Activated B cell treated with CpG ODN at 0.5 μM for 24 hours (primary cell): ENCODE measurements at regions not wholly inside any gene's neighbourhood (a gene's known extent, or its start where the extent isn't known, plus 50 kb on each side); places are given as distances from the start of the nearest gene placed in this dataset.

ENCODE experiments used
- ATAC-seq: fragments of 200-7000 bp; cut with Tn5 transposase; one replicate; pipeline ENCODE4 v1.10.0; 2021; ENCODE audit warnings: low read depth, mild to moderate bottlenecking, moderate library complexity
- CTCF ChIA-PET: fragments of 350-600 bp; sonication (Branson Sonifier 250); formaldehyde crosslinking; loops from one replicate; lab custom pipeline; 2021; ENCODE audit warnings: antibody characterized with exemption; lab: Charles Lee
- POLR2A ChIA-PET: fragments of 350-600 bp; sonication (Branson Sonifier 250); formaldehyde crosslinking; loops from one replicate; lab custom pipeline; 2021; ENCODE audit warnings: antibody characterized with exemption; lab: Charles Lee
- DNase-seq: peaks from one replicate; pipeline ENCODE4 v3.0.0; 2022
- H3K27ac Mint-ChIP-seq: one replicate; pipeline ENCODE4 v1.8.0; 2020; ENCODE audit warnings: mixed read lengths
- H3K27me3 Mint-ChIP-seq: one replicate; pipeline ENCODE4 v1.8.0; 2021; ENCODE audit warnings: mixed read lengths
- H3K36me3 Mint-ChIP-seq: one replicate; pipeline ENCODE4 v1.8.0; 2021; ENCODE audit warnings: low read depth, mixed read lengths
- H3K4me1 Mint-ChIP-seq: one replicate; pipeline ENCODE4 v1.8.0; 2021; ENCODE audit warnings: mixed read lengths
- H3K4me3 Mint-ChIP-seq: one replicate; pipeline ENCODE4 v1.8.0; 2020; ENCODE audit warnings: mild to moderate bottlenecking, mixed read lengths
- H3K9me3 Mint-ChIP-seq: one replicate; pipeline ENCODE4 v1.8.0; 2020; ENCODE audit warnings: mixed read lengths
- intact Hi-C: fragments of 100-400 bp; cut with micrococcal nuclease; formaldehyde crosslinking; loops from one replicate; pipeline ENCODE4 v1.15.1; 2024
- TF ChIP-seq, protein P1 (sequence below): fragments of 200-600 bp; IDR thresholded peaks from one replicate; pipeline ENCODE4 v1.8.0; 2022; ENCODE audit warnings: antibody characterized with exemption, mild to moderate bottlenecking

GRCh38 chr20:52921340-52921739 is 50.8 kb upstream of the TSHZ2 start:
- no peaks in the 10 kb centered on the region for H3K27me3 Mint-ChIP-seq
- intact Hi-C loops: no loop called here
- ChIA-PET POLR2A (no interaction called here), CTCF (no interaction called here)
- no peaks in the 10 kb centered on the region for H3K36me3 Mint-ChIP-seq
- H3K9me3 Mint-ChIP-seq: no peaks in the 10 kb centered on the region
- ATAC-seq (no peak), DNase-seq (no peak)
- no peaks in the 10 kb centered on the region for H3K4me1 Mint-ChIP-seq
- no peak overlapping the region for H3K27ac Mint-ChIP-seq
- TF ChIP-seq, protein P1, sequence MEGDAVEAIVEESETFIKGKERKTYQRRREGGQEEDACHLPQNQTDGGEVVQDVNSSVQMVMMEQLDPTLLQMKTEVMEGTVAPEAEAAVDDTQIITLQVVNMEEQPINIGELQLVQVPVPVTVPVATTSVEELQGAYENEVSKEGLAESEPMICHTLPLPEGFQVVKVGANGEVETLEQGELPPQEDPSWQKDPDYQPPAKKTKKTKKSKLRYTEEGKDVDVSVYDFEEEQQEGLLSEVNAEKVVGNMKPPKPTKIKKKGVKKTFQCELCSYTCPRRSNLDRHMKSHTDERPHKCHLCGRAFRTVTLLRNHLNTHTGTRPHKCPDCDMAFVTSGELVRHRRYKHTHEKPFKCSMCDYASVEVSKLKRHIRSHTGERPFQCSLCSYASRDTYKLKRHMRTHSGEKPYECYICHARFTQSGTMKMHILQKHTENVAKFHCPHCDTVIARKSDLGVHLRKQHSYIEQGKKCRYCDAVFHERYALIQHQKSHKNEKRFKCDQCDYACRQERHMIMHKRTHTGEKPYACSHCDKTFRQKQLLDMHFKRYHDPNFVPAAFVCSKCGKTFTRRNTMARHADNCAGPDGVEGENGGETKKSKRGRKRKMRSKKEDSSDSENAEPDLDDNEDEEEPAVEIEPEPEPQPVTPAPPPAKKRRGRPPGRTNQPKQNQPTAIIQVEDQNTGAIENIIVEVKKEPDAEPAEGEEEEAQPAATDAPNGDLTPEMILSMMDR: no peak
- H3K4me3 Mint-ChIP-seq: no peak overlapping the region

GRCh38 chr20:52918311-52918710 is 53.8 kb upstream of the TSHZ2 start:
- Mint-ChIP-seq H3K36me3 (no peaks in the 10 kb centered on the region), H3K27ac (no peak overlapping the region), H3K4me1 (no peaks in the 10 kb centered on the region), H3K9me3 (peaks cover 7% of the 10 kb centered on the region), H3K4me3 (no peak overlapping the region), H3K27me3 (no peaks in the 10 kb centered on the region)
- no peak for ATAC-seq
- CTCF ChIA-PET: no interaction called here
- POLR2A ChIA-PET: no interaction called here
- intact Hi-C loops: no loop called here
- TF ChIP-seq, protein P1: no peak
- DNase-seq: no peak

GRCh38 chr20:52915564-52915963 is 56.6 kb upstream of the TSHZ2 start:
- ChIA-PET POLR2A (no interaction called here), CTCF (no interaction called here)
- ATAC-seq: no peak

DNA sequence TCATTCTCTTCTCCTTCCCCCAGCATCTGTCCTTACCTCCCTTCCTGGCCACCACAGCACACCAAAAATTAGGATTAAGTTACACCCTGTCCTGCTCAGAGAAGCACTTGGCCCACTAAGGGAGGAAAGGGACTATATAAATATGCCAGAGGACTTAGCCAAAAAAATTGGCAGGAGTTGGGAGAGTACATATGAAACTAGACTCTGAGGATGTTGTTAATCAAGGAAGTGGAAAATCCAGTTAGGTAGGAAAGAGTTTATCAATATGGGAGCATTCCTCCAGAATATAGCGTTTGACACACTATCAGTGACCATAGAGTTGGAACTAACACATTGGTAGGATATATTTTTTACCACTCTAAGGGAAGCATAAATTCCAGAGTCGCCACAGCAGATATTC is 57.3 kb upstream of the TSHZ2 start:
- CTCF ChIA-PET: no interaction called here
- intact Hi-C loops: no loop called here
- DNase-seq: no peak
- Mint-ChIP-seq H3K9me3 (peaks cover 8% of the 10 kb centered on the region), H3K36me3 (no peaks in the 10 kb centered on the region), H3K27ac (no peak overlapping the region), H3K4me1 (no peaks in the 10 kb centered on the region), H3K27me3 (no peaks in the 10 kb centered on the region), H3K4me3 (no peak overlapping the region)
- no peak for ATAC-seq
- TF ChIP-seq, protein P1: no peak
- POLR2A ChIA-PET: no interaction called here

More at GRCh38 chr20:52915564-52915963, 56.6 kb upstream of the TSHZ2 start:
- Mint-ChIP-seq H3K4me1 (no peaks in the 10 kb centered on the region), H3K27me3 (no peaks in the 10 kb centered on the region), H3K27ac (no peak overlapping the region), H3K9me3 (peaks cover 8% of the 10 kb centered on the region), H3K4me3 (no peak overlapping the region), H3K36me3 (no peaks in the 10 kb centered on the region)
- intact Hi-C loops: no loop called here
- TF ChIP-seq, protein P1: no peak
- no peak for DNase-seq

DNA sequence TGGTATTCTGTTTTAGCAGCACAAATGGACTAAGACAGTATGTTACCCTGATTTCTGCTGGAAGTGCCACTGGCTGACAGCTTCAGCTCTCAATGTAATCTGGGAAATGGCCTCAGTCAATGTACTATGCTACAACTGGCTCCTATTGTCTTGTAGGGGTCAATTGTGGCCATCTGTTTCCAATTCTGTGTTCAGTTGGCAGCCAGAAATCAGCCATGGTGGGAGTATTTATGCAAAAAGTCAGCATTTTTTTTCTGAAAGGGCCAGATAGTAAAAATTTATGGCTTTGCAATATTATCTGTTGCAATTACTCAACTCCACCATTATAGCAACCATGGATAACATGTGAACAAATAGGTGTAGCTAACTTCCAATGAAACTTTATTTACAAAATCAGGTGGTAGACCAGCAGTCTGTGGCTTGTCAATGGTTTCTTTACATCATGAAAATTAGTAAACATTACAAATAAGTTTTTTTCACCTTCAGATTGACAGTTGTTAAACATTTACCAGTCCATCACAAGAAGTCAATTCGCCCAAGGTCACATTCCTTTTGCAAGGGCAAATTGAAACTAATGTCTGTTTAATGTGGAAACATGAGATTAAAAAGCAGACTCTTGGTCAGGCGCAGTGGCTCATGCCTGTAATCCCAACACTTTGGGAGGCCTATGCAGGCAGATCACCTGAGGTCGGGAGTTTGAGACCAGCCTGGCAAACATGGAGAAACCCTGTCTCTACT is 58.3 kb upstream of the TSHZ2 start:
- no peak overlapping the region for H3K27ac Mint-ChIP-seq
- CTCF ChIA-PET: no interaction called here
- no peaks in the 10 kb centered on the region for H3K4me1 Mint-ChIP-seq
- TF ChIP-seq, protein P1: no peak
- H3K9me3 Mint-ChIP-seq: peaks cover 8% of the 10 kb centered on the region
- H3K4me3 Mint-ChIP-seq: no peak overlapping the region
- ATAC-seq (no peak), DNase-seq (no peak)
- POLR2A ChIA-PET: no interaction called here
- intact Hi-C loops: no loop called here
- no peaks in the 10 kb centered on the region for H3K36me3 Mint-ChIP-seq
- H3K27me3 Mint-ChIP-seq: no peaks in the 10 kb centered on the region
